ENCODE measurements at regions not wholly inside any gene's neighbourhood (a gene's known extent, or its start where the extent isn't known, plus 50 kb on each side); places are given as distances from the start of the nearest gene placed in this dataset.
"Not testable (repeated sequence)": the region's sequence is repeated elsewhere in the genome, so short reads cannot be mapped to it uniquely, and the experiment has no call there.

DNA sequence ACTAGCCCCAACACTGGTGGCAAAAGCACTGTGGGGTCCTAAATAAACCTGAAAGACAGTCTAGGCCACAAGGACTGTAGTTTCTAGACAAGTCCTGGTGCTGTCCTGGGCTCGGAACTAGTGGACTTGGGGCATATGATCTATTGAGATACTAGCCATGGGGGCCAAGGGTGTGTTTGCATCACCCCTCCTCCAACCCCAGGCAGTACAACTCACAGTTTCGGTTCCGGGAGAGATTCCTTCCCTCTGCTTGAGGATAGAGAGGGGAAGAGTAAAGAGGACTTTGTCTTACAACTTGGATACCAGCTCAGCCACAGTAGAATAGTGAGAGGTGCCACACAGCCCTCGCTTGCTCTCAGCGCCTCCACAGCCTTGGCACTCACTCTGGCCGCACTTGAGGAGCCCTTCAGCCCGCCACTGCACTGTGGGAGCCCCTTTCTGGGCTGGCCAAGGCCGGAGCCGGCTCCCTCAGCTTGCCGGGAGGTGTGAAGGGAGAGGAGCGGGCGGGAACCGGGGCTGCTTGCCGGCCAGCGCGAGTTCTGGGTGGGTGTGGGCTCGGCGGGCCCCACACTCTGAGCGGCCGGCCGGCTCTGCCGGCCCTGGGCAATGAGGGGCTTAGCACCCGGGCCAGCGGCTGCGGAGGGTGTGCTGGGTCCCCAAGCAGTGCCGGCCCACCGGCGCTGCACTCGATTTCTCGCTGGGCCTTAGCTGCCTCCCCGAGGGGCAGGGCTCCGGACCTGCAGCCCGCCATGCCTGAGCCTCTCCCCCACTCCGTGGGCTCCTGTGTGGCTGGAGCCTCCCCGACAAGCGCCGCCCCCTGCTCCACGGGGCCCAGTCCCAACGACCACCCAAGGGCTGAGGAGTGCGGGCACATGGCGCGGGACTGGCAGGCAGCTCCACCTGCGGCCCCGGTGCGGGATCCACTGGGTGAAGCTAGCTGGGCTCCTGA is 222.7 kb upstream of the SEMA3C start:
- DNase-seq (ENCODE audit: extremely low read depth in 1 of 11, low read depth in 9 of 11, low spot score in 4 of 11): not testable (repeated sequence)

GRCh38 chr7:81140775-81141174 is 221.9 kb upstream of the SEMA3C start:
- no peak for DNase-seq (ENCODE audit: extremely low read depth in 1 of 11, low read depth in 9 of 11, low spot score in 4 of 11)

GRCh38 chr7:81140252-81140651 is 221.4 kb upstream of the SEMA3C start:
- no peak for DNase-seq (ENCODE audit: extremely low read depth in 1 of 11, low read depth in 9 of 11, low spot score in 4 of 11)

- DNase-seq (ENCODE audit: extremely low read depth in 1 of 11, low read depth in 9 of 11, low spot score in 4 of 11): no peak
These were observed 220.0 kb upstream of the SEMA3C start for GRCh38 chr7:81138870-81139269.

- no peak for DNase-seq (ENCODE audit: extremely low read depth in 1 of 11, low read depth in 9 of 11, low spot score in 4 of 11)
These were observed 216.5 kb upstream of the SEMA3C start for GRCh38 chr7:81135324-81135723.

DNA sequence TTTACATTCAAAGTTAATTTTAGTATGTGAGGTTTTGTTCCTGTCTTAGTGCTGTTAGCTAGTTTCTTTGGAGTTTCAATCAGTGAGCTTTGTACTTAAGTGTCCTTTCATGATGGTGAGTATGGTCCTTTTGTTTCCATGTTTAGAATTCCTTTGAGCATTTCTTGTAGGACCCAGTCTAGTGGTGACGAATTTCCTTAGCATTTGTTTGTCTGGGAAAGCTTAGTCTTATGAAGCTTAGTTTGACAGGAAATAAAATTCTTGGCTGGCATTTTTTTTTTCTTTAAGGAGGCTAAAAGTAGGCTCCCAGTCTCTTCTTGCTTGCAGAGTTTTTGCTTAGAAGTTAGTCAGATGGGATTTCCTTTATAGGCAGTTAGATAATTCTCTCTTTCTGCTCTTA is 209.2 kb upstream of the SEMA3C start:
- no peak for DNase-seq (ENCODE audit: extremely low read depth in 1 of 11, low read depth in 9 of 11, low spot score in 4 of 11)

DNA sequence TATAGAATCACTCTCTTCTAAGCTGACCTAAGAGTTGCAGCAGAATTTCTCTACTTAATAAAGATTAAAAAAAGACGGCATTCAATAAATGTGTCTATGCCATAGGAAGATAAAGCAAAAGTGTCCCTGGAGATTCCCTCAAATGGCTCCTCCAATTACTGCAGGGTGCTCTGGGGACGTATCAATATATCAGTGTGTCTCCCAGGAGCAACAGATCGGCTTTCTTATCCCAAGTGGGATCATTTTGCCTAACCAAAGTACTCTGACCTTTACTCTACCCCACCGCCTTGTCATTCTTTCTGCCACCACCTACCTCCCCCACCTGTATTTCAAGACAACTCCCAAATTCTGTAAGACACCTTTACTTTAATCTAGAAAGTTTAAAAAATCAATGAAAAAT is 202.0 kb upstream of the SEMA3C start:
- no peak for DNase-seq (ENCODE audit: extremely low read depth in 1 of 11, low read depth in 9 of 11, low spot score in 4 of 11)

- no peak for DNase-seq (ENCODE audit: extremely low read depth in 1 of 11, low read depth in 9 of 11, low spot score in 4 of 11)
These were observed 201.3 kb upstream of the SEMA3C start for GRCh38 chr7:81120111-81120510.

DNA sequence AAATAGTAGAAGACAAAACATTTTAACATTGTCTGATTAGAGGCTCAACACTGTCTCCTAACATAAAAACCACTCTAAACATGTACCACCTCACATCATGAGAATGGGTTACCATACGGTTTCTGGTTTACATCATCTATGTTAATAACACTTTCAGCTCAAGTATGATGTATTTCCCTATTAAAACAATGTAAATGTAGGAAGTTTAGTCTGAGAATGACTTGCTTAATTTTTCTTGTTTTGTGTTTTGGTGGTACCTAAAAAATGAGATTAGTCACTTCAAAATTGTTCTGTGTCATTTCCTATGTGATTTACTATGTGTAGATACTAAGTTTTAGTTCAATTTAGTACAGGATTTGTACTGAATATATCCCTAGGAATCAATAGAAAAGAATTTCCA is 195.8 kb upstream of the SEMA3C start:
- DNase-seq (ENCODE audit: extremely low read depth in 1 of 11, low read depth in 9 of 11, low spot score in 4 of 11): no peak

DNA sequence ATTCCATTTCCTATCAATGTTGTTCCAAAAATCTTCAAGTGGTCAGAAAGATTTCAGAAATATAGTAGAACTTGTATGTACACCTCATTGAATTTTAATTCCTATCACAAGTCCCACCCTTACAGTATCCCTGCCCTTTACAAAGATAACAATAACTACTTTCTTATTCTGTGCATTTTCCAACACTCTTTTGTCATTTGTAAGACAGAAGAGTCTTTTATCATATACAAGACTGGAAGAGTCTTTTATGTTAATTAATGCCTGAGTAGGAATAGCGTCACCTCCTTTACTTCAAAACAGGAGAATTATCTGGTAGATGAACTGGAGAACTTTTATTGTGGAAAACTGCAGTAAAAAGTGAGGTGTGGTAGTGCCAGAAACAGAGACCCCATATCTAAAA is 193.9 kb upstream of the SEMA3C start:
- no peak for DNase-seq (ENCODE audit: extremely low read depth in 1 of 11, low read depth in 9 of 11, low spot score in 4 of 11)

GRCh38 chr7:81111781-81112540 is 193.1 kb upstream of the SEMA3C start:
- peak in 4 of 11 donors; percentile 1 to 5 (median 4) for DNase-seq (ENCODE audit: extremely low read depth in 1 of 11, low read depth in 9 of 11, low spot score in 4 of 11)

DNA sequence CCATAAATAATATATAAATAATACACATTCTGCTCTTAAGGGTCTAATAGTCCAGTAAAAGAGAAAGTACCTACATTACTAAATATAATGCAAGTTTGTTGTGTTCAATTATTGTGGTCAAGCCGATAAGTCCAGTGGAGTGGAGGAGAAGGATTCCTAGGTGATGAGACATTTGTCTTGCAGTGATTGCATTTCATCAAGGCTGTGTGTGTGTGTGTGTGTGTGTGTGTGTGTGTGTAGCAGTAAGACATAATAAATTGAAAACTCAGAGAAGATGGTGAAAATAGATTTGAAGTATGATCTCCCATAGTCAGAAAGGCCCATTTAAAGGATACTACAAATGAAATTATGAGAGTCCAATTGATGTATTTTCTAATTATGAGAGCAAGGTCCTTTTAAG is 192.5 kb upstream of the SEMA3C start:
- DNase-seq (ENCODE audit: extremely low read depth in 1 of 11, low read depth in 9 of 11, low spot score in 4 of 11): no peak

GRCh38 chr7:81110673-81111072 is 191.8 kb upstream of the SEMA3C start:
- no peak for DNase-seq (ENCODE audit: extremely low read depth in 1 of 11, low read depth in 9 of 11, low spot score in 4 of 11)

- no peak for DNase-seq (ENCODE audit: extremely low read depth in 1 of 11, low read depth in 9 of 11, low spot score in 4 of 11)
These were observed 179.4 kb upstream of the SEMA3C start for GRCh38 chr7:81098213-81098612.

GRCh38 chr7:81094952-81095351 is 176.1 kb upstream of the SEMA3C start:
- no peak for DNase-seq (ENCODE audit: extremely low read depth in 1 of 11, low read depth in 9 of 11, low spot score in 4 of 11)

GRCh38 chr7:81081616-81082015 is 162.8 kb upstream of the SEMA3C start:
- DNase-seq (ENCODE audit: extremely low read depth in 1 of 11, low read depth in 9 of 11, low spot score in 4 of 11): no peak

DNA sequence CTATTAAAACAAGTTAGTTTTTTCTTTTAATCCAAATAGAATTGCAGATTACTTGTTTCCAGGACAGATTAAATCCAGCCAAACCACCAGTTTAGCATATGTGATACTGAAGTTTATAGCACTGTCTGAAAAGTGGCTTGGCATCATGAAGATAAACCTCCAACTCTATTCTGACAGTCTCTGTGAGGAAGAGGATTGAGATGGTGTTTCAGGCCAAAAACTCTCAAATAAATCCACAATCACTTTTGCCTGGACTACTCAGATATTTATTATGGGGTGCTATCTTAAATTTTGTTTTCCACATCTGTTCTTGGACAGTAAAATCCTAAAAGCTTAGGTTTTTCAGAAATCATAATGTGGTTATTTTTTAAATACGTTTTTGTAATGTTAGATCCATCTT is 161.7 kb upstream of the SEMA3C start:
- no peak for DNase-seq (ENCODE audit: extremely low read depth in 1 of 11, low read depth in 9 of 11, low spot score in 4 of 11)

DNA sequence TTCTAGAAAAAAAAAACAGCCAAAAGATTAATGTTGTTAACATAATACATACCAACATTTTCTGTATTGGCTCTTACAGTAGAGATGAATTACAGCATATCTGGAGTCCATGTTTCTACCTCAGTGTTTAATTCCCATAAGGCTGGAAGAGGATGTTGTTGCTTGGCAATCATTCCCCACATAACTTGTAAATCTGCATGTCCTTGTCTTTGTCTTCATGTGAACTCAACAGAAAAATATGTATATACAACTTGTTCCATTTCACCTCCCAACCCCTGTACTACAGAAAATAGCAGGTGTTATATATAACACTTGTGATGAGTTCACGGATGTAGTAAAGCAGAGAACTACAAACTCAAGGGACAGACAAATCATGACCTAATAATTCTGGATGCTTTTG is 160.9 kb upstream of the SEMA3C start:
- DNase-seq (ENCODE audit: extremely low read depth in 1 of 11, low read depth in 9 of 11, low spot score in 4 of 11): no peak

DNA sequence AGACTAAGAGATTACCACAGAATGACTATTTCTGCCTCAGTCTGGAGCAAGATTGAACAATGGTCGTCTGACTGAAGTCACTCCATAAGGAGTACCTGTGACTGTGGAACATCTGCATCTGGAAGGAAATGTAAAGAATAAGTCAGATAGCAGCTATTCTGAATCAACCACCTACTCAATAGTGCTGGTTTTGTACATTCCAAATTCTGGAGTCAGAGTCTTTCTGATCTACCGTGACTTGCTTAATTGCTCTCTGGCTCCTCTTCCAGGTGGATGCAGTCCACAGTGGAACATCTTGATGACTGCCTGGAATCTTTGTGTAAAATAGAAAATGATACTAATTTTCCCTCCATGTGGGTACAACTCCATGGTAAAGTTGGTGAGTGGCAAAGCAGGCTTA is 156.3 kb upstream of the SEMA3C start:
- no peak for DNase-seq (ENCODE audit: extremely low read depth in 1 of 11, low read depth in 9 of 11, low spot score in 4 of 11)

DNA sequence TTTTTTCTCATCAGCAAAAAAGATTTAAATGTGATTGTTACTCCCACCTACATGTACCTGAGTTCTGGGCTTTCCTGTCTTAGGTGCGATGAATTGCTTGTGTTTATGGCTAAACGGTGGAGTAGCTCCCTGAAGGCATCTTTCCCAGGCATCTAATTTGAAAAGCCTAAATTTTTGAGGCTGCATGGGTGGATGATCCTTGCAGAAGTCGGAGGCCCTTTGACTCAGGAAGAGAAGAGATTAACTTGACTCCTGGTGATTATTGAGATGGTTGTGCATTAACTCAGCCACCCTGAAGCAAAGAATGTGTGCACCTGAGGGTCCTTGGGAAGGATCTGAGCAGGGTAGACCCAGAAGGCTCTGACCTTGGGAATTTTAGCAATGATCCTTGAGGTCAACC is 155.6 kb upstream of the SEMA3C start:
- no peak for DNase-seq (ENCODE audit: extremely low read depth in 1 of 11, low read depth in 9 of 11, low spot score in 4 of 11)

- no peak for DNase-seq (ENCODE audit: extremely low read depth in 1 of 11, low read depth in 9 of 11, low spot score in 4 of 11)
These were observed 155.0 kb upstream of the SEMA3C start for GRCh38 chr7:81073931-81074251.
